ENCODE measurements at regions not wholly inside any gene's neighbourhood (a gene's known extent, or its start where the extent isn't known, plus 50 kb on each side); places are given as distances from the start of the nearest gene placed in this dataset.

GRCh38 chr2:176540995-176541394, 271.8 kb downstream of the MTX2 start:
- no peak for DNase-seq (ENCODE audit: low read depth in 2 of 2)

- DNase-seq (ENCODE audit: low read depth in 2 of 2), result no peak
Measured at GRCh38 chr2:176542476-176542875, 273.2 kb downstream of the MTX2 start.

- no peak for DNase-seq (ENCODE audit: low read depth in 2 of 2)
Measured at GRCh38 chr2:176544557-176544956, 275.3 kb downstream of the MTX2 start.

- no peak for DNase-seq (ENCODE audit: low read depth in 2 of 2)
Measured at GRCh38 chr2:176544991-176545956, 276.0 kb downstream of the MTX2 start.

- no peak for DNase-seq (ENCODE audit: low read depth in 2 of 2)
Measured at GRCh38 chr2:176546550-176546949, 277.3 kb downstream of the MTX2 start.

- peak; percentile 91 for DNase-seq (ENCODE audit: low read depth in 2 of 2)
Measured at GRCh38 chr2:176552501-176553135, 283.4 kb downstream of the MTX2 start.

- no peak for DNase-seq (ENCODE audit: low read depth in 2 of 2)
Measured at GRCh38 chr2:176553685-176554100, 284.5 kb downstream of the MTX2 start.

GRCh38 chr2:176554101-176555048, 285.1 kb downstream of the MTX2 start:
- DNase-seq (ENCODE audit: low read depth in 2 of 2), result no peak

GRCh38 chr2:176555112-176555511, 285.9 kb downstream of the MTX2 start:
- no peak for DNase-seq (ENCODE audit: low read depth in 2 of 2)

- no peak for DNase-seq (ENCODE audit: low read depth in 2 of 2)
Measured at GRCh38 chr2:176555781-176556180, 286.5 kb downstream of the MTX2 start.

GRCh38 chr2:176556373-176556772, 287.1 kb downstream of the MTX2 start:
- DNase-seq (ENCODE audit: low read depth in 2 of 2), result no peak

GRCh38 chr2:176557821-176558220, 288.6 kb downstream of the MTX2 start:
- no peak for DNase-seq (ENCODE audit: low read depth in 2 of 2)

GRCh38 chr2:176558574-176559140, 289.4 kb downstream of the MTX2 start:
- no peak for DNase-seq (ENCODE audit: low read depth in 2 of 2)

- no peak for DNase-seq (ENCODE audit: low read depth in 2 of 2)
Measured at GRCh38 chr2:176560296-176560695, 291.1 kb downstream of the MTX2 start.

GRCh38 chr2:176561706-176562105, 292.5 kb downstream of the MTX2 start:
- peak; percentile 65 to 68 for DNase-seq (ENCODE audit: low read depth in 2 of 2)

GRCh38 chr2:176562359-176563078, 293.3 kb downstream of the MTX2 start:
- DNase-seq (ENCODE audit: low read depth in 2 of 2), result peak in 1 of 2 experiments; percentile 57

- no peak for DNase-seq (ENCODE audit: low read depth in 2 of 2)
Measured at GRCh38 chr2:176565641-176566323, 296.5 kb downstream of the MTX2 start.

- DNase-seq (ENCODE audit: low read depth in 2 of 2), result no peak
Measured at GRCh38 chr2:176566496-176566895, 297.3 kb downstream of the MTX2 start.

- DNase-seq (ENCODE audit: low read depth in 2 of 2), result no peak
Measured at GRCh38 chr2:176566961-176567360, 297.7 kb downstream of the MTX2 start.

- DNase-seq (ENCODE audit: low read depth in 2 of 2), result no peak
Measured at GRCh38 chr2:176567361-176567760, 298.1 kb downstream of the MTX2 start.

Measured in fibroblast of skin of left quadriceps (primary cell).